Lung (tissue), 11 donors: ENCODE measurements at regions not wholly inside any gene's neighbourhood (a gene's known extent, or its start where the extent isn't known, plus 50 kb on each side); places are given as distances from the start of the nearest gene placed in this dataset.

ENCODE experiments used
- ATAC-seq: fragments of 200-7000 bp; cut with Tn5 transposase; one replicate; pipeline ENCODE4 v1.9.1; 2020; ENCODE audit warnings: moderate number of reproducible peaks; ENCODE audit not compliant: insufficient read depth, low FRiP score
- DNase-seq, 3 donors: peaks; one replicate each; pipeline ENCODE4 v3.0.0-alpha.2; 2013 to 2017
- H3K27ac ChIP-seq, 2 donors: one replicate each; pipeline ENCODE4 v1.5.1; 2013; ENCODE audit warnings: mild to moderate bottlenecking in 2 of 2, moderate library complexity in 2 of 2, control low read depth in 1 of 2, inconsistent platforms in 1 of 2, low read depth in 1 of 2, low read length in 1 of 2
- H3K27me3 ChIP-seq, 3 donors: one replicate each; pipeline ENCODE4 v1.5.1; 2013; ENCODE audit warnings: low read length in 2 of 3; ENCODE audit not compliant: control insufficient read depth in 3 of 3, insufficient read depth in 3 of 3
- H3K36me3 ChIP-seq, 4 donors: one replicate each; pipeline ENCODE4 v1.5.1; 2013; ENCODE audit warnings: low read length in 4 of 4, mild to moderate bottlenecking in 1 of 4, moderate library complexity in 1 of 4; ENCODE audit not compliant: control insufficient read depth in 4 of 4, insufficient read depth in 4 of 4
- H3K4me1 ChIP-seq, 5 donors: one replicate each; pipeline ENCODE4 v1.5.1; 2013; ENCODE audit warnings: low read length in 5 of 5, mild to moderate bottlenecking in 2 of 5, moderate library complexity in 1 of 5; ENCODE audit not compliant: control insufficient read depth in 5 of 5, insufficient read depth in 5 of 5
- H3K4me3 ChIP-seq: one replicate; pipeline ENCODE4 v1.5.1; 2013; ENCODE audit warnings: mild to moderate bottlenecking, control low read depth, moderate library complexity
- H3K9ac ChIP-seq, 2 donors: one replicate each; pipeline ENCODE4 v1.5.1; 2013; ENCODE audit warnings: low read length in 2 of 2, control low read depth in 1 of 2; ENCODE audit not compliant: insufficient read depth in 1 of 2
- H3K9me3 ChIP-seq, 4 donors: one replicate each; pipeline ENCODE4 v1.5.1; 2013; ENCODE audit warnings: low read length in 3 of 4, mild to moderate bottlenecking in 1 of 4, moderate library complexity in 1 of 4; ENCODE audit not compliant: control insufficient read depth in 4 of 4, insufficient read depth in 3 of 4
- WGBS, 2 donors: extraction: QIAGEN DNeasy Blood & Tissue Kit; methylation state at CpG; one replicate each; pipeline ENCODE4 v1.1.7; 2013; 5-methylcytosine and 5-hydroxymethylcytosine counted together
- TF ChIP-seq, protein P1 (sequence below): IDR thresholded peaks from 2 replicates; pipeline ENCODE4 v1.5.1; 2012; ENCODE audit warnings: mild to moderate bottlenecking; ENCODE audit errors: control extremely low read depth, extremely low read depth
- donor health status: control.
- donor health status: control.
- donor health status: Bipolar disorder and iron deficiency.
- donor health status: healthy.
- donor health status: DM: yes; HTN: yes; CAD: no.

DNA sequence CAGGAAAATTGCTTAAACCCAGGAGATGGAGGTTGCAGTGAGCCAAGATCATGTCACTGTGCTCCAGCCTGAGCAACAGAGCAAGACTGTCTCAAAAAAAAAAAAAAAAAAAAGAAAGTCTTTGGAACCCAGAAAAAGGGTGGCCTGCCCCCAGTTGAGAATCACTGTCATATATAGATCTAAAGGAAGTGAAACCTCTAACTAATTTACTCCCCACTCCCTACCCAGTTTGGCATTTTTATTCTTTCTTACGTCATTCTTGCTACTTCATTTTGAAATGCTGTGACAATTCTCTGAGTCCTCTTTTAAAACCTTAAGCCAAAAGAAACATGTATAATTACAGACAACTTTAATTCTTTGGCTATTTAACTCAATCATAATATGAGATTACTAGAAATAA is 254.8 kb downstream of the CDC5L start:
- H3K9ac ChIP-seq = no peak overlapping the region
- H3K4me1 ChIP-seq = no peaks in the 10 kb centered on the region
- no peak overlapping the region for H3K4me3 ChIP-seq
- no peaks in the 10 kb centered on the region for H3K27me3 ChIP-seq
- ATAC-seq (no peak), DNase-seq (no peak)
- TF ChIP-seq, protein P1, sequence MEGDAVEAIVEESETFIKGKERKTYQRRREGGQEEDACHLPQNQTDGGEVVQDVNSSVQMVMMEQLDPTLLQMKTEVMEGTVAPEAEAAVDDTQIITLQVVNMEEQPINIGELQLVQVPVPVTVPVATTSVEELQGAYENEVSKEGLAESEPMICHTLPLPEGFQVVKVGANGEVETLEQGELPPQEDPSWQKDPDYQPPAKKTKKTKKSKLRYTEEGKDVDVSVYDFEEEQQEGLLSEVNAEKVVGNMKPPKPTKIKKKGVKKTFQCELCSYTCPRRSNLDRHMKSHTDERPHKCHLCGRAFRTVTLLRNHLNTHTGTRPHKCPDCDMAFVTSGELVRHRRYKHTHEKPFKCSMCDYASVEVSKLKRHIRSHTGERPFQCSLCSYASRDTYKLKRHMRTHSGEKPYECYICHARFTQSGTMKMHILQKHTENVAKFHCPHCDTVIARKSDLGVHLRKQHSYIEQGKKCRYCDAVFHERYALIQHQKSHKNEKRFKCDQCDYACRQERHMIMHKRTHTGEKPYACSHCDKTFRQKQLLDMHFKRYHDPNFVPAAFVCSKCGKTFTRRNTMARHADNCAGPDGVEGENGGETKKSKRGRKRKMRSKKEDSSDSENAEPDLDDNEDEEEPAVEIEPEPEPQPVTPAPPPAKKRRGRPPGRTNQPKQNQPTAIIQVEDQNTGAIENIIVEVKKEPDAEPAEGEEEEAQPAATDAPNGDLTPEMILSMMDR = no peak
- H3K9me3 ChIP-seq = peaks cover 0 to 4% (median under 1%) of the 10 kb centered on the region in 4 donors
- H3K36me3 ChIP-seq = no peaks in the 10 kb centered on the region
- WGBS, 2 donors = 74 to 78% methylated on average over 1 of the region's 1 CpG
- H3K27ac ChIP-seq = no peak overlapping the region

- 86 to 96% methylated on average over 10 of the region's 10 CpGs for WGBS, 2 donors
- Histone ChIP-seq H3K4me3 (no peak overlapping the region), H3K36me3 (no peaks in the 10 kb centered on the region), H3K4me1 (no peaks in the 10 kb centered on the region), H3K27me3 (no peaks in the 10 kb centered on the region), H3K9ac (no peak overlapping the region), H3K27ac (no peak overlapping the region), H3K9me3 (peaks cover 0 to 4% (median 0%) of the 10 kb centered on the region in 4 donors)
- TF ChIP-seq, protein P1 = no peak
- ATAC-seq = no peak
- no peak for DNase-seq
Measured at GRCh38 chr6:44642870-44643522, 255.5 kb downstream of the CDC5L start.

DNA sequence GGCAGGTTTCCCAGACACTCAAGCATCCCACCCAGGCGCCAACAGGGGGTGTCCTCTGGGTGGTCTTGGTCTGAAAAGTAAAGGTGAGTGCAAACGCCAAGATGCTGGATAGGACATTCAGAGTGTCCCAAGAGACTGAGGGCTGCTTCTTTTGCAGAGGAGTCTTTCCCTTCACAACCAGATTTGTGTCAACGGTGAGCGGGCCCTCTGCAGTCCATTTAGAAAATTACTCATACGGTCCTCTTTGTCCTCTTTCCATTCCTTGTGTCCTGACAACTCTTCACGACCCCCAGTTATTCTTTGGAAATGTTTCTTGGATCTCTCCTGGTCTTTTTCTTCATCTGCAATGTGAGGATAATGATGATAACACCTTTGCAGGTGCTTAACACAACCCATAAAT is 257.8 kb downstream of the CDC5L start:
- H3K27ac ChIP-seq = no peak overlapping the region
- H3K4me3 ChIP-seq = no peak overlapping the region
- no peaks in the 10 kb centered on the region for H3K27me3 ChIP-seq
- no peak overlapping the region for H3K9ac ChIP-seq
- no peaks in the 10 kb centered on the region for H3K4me1 ChIP-seq
- 85 to 86% methylated on average over 6 of the region's 6 CpGs for WGBS, 2 donors
- DNase-seq (no peak), ATAC-seq (no peak)
- TF ChIP-seq, protein P1 = no peak
- peaks cover 0 to 8% (median 0%) of the 10 kb centered on the region in 4 donors for H3K9me3 ChIP-seq
- no peaks in the 10 kb centered on the region for H3K36me3 ChIP-seq

GRCh38 chr6:44646355-44646754 is 258.8 kb downstream of the CDC5L start:
- no peaks in the 10 kb centered on the region for H3K4me1 ChIP-seq
- TF ChIP-seq, protein P1 = no peak
- H3K9ac ChIP-seq = no peak overlapping the region
- no peak overlapping the region for H3K4me3 ChIP-seq
- DNase-seq (no peak), ATAC-seq (no peak)
- no peaks in the 10 kb centered on the region for H3K36me3 ChIP-seq
- H3K27ac ChIP-seq = no peak overlapping the region
- 93 to 95% methylated on average over 5 of the region's 5 CpGs for WGBS, 2 donors
- H3K27me3 ChIP-seq = no peaks in the 10 kb centered on the region
- peaks cover 0 to 8% (median 0%) of the 10 kb centered on the region in 4 donors for H3K9me3 ChIP-seq
